Activated T-cell treated with anti-CD3 and anti-CD28 coated beads, Interleukin-2, amount 50 U/mL, for 4 hours (primary cell): ENCODE measurements at regions not wholly inside any gene's neighbourhood (a gene's known extent, or its start where the extent isn't known, plus 50 kb on each side); places are given as distances from the start of the nearest gene placed in this dataset.

Experiments
- ATAC-seq, 2 donors: fragments of 200-7000 bp; cut with Tn5 transposase; one replicate each; pipeline ENCODE4 v1.10.0; 2021
- DNase-seq: peaks from one replicate; pipeline ENCODE4 v3.0.0-alpha.2; 2020
- H3K27me3 Mint-ChIP-seq: one replicate; pipeline ENCODE4 v1.8.0; 2021; ENCODE audit warnings: low read depth, mixed read lengths
- H3K36me3 Mint-ChIP-seq: one replicate; pipeline ENCODE4 v1.8.0; 2022; ENCODE audit warnings: mixed read lengths; ENCODE audit not compliant: insufficient read depth
- H3K4me1 Mint-ChIP-seq: one replicate; pipeline ENCODE4 v1.8.0; 2021; ENCODE audit warnings: low read depth, mixed read lengths
- H3K4me3 Mint-ChIP-seq: one replicate; pipeline ENCODE4 v1.8.0; 2021; ENCODE audit warnings: mild to moderate bottlenecking, moderate library complexity, mixed read lengths
- H3K9me3 Mint-ChIP-seq: one replicate; pipeline ENCODE4 v1.8.0; 2021; ENCODE audit warnings: mixed read lengths

DNA sequence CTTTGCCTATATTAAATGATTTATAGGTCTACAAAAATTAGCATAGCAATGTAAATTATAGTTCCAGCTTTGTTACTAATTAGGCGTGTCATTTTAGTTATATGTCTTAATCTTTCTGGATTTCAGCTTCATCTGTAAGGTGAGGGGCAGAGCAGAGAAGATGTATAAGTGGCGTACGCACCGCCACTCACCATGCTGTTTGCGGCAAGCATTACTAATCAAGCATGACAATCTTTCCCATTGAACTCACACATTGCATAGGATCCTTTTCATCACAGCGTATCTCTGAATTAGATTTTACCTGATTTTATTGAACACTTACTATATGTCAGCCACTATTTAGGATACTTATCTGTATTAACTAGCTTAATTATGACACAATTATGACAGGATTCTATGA, 183.6 kb upstream of the DLGAP1 start:
- Mint-ChIP-seq H3K4me3 (no peak overlapping the region), H3K9me3 (peaks cover 17% of the 10 kb centered on the region), H3K27me3 (no peaks in the 10 kb centered on the region), H3K4me1 (no peaks in the 10 kb centered on the region), H3K36me3 (no peaks in the 10 kb centered on the region)
- ATAC-seq (no peak), DNase-seq (no peak)

DNA sequence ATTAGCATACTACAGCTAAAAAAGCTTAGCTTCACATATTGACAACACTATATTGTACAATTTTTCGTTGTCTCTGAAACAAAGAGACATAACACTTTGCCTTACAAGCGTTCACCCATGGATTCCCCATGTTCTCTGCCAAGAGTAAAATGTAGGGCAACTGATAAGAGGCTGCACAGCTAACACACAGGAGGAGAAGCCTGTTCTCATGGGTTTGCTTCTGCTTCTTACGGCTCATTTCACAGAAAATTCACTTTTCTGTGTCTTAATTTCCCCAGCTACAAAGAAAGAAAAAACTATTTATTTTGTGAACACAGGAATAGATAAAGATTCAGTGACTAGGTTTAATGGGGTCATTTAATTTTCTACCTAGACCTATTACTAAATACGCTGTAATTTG, 182.8 kb upstream of the DLGAP1 start:
- H3K4me1 Mint-ChIP-seq, result no peaks in the 10 kb centered on the region
- ATAC-seq (no peak), DNase-seq (no peak)
- H3K36me3 Mint-ChIP-seq, result no peaks in the 10 kb centered on the region
- H3K9me3 Mint-ChIP-seq, result peaks cover 17% of the 10 kb centered on the region
- no peaks in the 10 kb centered on the region for H3K27me3 Mint-ChIP-seq
- no peak overlapping the region for H3K4me3 Mint-ChIP-seq

DNA sequence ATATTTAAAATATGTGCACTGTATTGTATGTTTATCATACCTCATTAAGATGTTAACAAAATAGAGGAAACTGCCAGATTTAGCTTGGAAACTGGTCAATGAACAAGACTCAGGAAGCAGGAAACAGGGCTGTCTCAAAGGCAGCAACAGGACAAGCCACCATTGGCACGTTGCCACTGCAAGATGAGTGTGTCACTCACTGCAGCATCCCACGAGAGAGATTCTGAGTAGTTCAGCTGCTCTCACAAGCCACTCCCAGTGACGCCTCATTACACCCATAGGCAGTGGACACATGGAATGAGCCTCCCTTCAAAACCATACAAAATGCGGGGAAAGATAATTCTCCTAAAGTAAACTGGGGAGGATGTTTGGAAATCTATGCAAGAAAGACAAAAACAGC, 181.9 kb upstream of the DLGAP1 start:
- no peak for ATAC-seq
- no peaks in the 10 kb centered on the region for H3K4me1 Mint-ChIP-seq
- no peak for DNase-seq
- H3K27me3 Mint-ChIP-seq, result no peaks in the 10 kb centered on the region
- peaks cover 18% of the 10 kb centered on the region for H3K9me3 Mint-ChIP-seq
- no peaks in the 10 kb centered on the region for H3K36me3 Mint-ChIP-seq
- no peak overlapping the region for H3K4me3 Mint-ChIP-seq

DNA sequence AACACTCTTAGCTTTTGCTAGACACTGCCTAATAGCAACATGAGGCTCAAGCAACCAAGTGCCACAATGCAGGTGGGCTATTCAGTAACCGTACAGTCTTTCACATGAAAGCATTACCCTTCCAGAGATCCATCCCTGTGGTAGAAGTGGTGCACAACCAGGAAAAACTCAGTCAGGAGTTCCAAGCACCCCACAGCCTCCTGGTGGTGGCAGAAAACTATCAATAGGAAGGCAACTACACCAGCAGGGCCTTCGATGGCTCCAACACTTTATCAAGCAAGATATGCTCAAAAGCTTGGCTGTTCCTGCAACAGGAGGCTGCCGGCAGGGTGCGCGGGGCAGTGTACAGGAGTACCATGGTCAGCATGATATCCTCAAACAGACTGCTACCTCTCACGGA, 176.1 kb upstream of the DLGAP1 start:
- no peaks in the 10 kb centered on the region for H3K36me3 Mint-ChIP-seq
- no peak overlapping the region for H3K4me3 Mint-ChIP-seq
- ATAC-seq (no peak), DNase-seq (no peak)
- H3K27me3 Mint-ChIP-seq, result no peaks in the 10 kb centered on the region
- peaks cover 13% of the 10 kb centered on the region for H3K9me3 Mint-ChIP-seq
- no peaks in the 10 kb centered on the region for H3K4me1 Mint-ChIP-seq

DNA sequence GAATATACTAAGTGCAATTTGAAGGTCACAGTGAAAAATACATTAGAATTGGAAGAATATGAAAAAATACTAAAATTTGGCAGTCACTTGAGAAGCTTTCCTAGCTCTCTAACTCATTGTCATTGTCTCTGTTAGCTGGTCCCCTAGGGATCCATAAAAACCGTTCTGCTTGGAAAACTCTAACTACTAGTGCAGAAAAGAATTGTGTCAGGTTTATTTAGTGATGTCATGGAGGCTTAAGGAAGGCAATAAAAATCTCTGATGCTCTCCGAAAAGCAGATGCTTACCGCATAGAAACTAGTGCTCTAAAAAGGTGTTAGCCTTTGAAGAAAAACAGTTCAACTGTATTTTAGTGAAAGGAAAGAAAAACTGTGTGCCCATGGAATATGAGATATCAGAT, 150.1 kb upstream of the DLGAP1 start:
- ATAC-seq, result no peak

DNA sequence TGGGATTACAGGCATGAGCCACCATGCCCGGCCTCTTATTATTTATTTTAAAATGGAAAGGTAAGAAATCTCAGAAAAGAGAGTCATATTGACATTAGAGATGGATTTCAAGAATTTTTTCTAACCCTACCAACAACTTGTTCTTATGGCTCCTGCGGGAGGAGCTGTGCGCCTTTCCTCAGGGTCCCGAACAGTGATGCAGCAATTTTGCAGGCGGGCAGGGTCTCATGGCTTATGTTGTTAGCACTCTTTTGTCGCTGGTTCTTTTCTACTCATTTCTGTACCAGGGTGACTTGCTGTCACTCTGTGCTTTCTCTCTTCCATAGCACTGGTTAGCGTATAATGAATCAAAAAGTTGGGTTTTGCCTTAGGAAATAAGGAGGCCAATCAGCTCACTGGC, 148.8 kb upstream of the DLGAP1 start:
- H3K36me3 Mint-ChIP-seq, result no peaks in the 10 kb centered on the region
- peaks cover 6% of the 10 kb centered on the region for H3K9me3 Mint-ChIP-seq
- no peaks in the 10 kb centered on the region for H3K4me1 Mint-ChIP-seq
- H3K27me3 Mint-ChIP-seq, result no peaks in the 10 kb centered on the region
- H3K4me3 Mint-ChIP-seq, result no peak overlapping the region
- ATAC-seq (no peak), DNase-seq (no peak)

More for the DNA sequence above, 150.1 kb upstream of the DLGAP1 start:
- no peak overlapping the region for H3K4me3 Mint-ChIP-seq
- no peak for DNase-seq
- H3K27me3 Mint-ChIP-seq, result no peaks in the 10 kb centered on the region
- H3K36me3 Mint-ChIP-seq, result no peaks in the 10 kb centered on the region
- no peaks in the 10 kb centered on the region for H3K4me1 Mint-ChIP-seq
- H3K9me3 Mint-ChIP-seq, result peaks cover 6% of the 10 kb centered on the region

DNA sequence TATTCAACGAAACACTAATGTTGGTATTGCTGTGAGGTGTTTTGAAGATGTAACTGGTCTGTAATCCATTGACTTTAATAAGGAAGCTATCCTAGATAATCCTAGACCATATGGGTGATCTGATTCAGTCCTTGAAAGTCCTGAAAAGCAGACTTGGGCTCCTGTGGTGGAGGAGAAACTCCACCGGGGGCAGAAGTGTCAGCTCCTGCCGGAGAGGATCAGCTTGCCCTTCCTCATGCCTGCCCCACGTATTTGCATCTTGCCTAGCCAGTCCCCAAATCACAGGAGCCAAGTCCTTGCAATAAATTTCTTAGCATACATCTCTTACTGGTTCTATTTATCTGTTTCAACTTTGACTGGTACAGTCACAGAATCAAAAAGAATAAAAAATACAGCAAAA, 144.2 kb upstream of the DLGAP1 start:
- H3K9me3 Mint-ChIP-seq, result peaks cover 6% of the 10 kb centered on the region

DNA sequence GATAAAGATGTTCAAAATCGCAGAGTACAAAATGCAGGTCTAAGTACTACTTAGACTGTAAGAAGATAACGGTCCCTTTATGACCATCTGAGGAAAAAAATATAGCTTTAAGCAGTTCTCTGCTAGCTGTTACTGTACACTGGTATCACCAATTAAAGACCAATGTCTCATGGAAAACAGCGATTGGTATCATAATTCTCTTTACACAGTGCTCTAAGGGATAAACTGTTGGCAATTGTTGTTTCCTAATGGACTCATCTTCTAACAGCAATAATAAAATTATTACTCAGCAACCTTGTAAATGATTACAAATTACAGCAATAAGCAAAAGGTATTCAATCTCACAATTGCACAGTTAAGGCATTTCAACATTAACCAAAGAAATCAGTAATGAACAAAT, 142.2 kb upstream of the DLGAP1 start:
- ATAC-seq, result no peak
- no peak for DNase-seq
- no peaks in the 10 kb centered on the region for H3K27me3 Mint-ChIP-seq
- H3K4me3 Mint-ChIP-seq, result no peak overlapping the region
- H3K9me3 Mint-ChIP-seq, result peaks cover 13% of the 10 kb centered on the region
- H3K36me3 Mint-ChIP-seq, result no peaks in the 10 kb centered on the region
- H3K4me1 Mint-ChIP-seq, result no peaks in the 10 kb centered on the region

More for the DNA sequence above, 144.2 kb upstream of the DLGAP1 start:
- no peaks in the 10 kb centered on the region for H3K4me1 Mint-ChIP-seq
- no peaks in the 10 kb centered on the region for H3K27me3 Mint-ChIP-seq
- ATAC-seq (no peak), DNase-seq (no peak)
- no peak overlapping the region for H3K4me3 Mint-ChIP-seq
- no peaks in the 10 kb centered on the region for H3K36me3 Mint-ChIP-seq

DNA sequence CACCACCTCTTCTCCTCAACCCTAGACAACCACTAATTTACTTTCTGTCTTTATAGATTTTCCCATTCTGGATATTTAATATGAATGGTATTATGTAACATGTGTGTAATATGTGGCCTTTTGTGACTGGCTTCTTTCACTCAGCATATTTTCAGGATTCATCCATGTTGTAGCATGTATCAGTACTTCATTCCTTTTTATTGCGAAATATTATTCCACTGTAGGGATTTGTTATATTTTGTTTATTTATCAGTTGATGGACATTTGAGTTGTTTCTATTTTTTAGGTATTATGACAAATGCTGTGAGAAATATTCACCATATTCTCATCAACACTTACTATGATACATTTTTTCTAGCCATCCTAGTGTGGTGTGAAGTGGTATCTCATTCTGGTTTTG, 138.8 kb upstream of the DLGAP1 start:
- Mint-ChIP-seq H3K27me3 (no peaks in the 10 kb centered on the region), H3K4me3 (no peak overlapping the region), H3K9me3 (peaks cover 12% of the 10 kb centered on the region), H3K4me1 (no peaks in the 10 kb centered on the region), H3K36me3 (no peaks in the 10 kb centered on the region)
- DNase-seq (no peak), ATAC-seq (no peak)

DNA sequence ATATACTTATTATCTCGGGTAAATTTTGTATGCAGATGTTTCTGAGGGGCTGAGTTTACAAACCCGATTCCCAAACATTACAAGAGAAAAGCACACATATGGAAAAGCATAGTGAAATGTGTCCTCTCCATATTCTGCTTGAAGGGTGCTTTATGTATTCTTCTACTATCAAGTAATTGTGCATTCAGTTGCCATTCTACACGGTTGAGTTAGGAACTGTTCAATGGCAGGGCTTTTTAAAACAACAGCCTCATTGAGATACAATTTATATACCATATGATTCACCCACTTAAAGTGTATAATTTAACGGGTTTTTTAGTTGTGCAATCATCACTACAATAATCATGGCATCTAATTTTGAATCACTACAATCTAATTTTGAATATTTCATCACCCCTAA, 138.4 kb upstream of the DLGAP1 start:
- H3K27me3 Mint-ChIP-seq, result no peaks in the 10 kb centered on the region

DNA sequence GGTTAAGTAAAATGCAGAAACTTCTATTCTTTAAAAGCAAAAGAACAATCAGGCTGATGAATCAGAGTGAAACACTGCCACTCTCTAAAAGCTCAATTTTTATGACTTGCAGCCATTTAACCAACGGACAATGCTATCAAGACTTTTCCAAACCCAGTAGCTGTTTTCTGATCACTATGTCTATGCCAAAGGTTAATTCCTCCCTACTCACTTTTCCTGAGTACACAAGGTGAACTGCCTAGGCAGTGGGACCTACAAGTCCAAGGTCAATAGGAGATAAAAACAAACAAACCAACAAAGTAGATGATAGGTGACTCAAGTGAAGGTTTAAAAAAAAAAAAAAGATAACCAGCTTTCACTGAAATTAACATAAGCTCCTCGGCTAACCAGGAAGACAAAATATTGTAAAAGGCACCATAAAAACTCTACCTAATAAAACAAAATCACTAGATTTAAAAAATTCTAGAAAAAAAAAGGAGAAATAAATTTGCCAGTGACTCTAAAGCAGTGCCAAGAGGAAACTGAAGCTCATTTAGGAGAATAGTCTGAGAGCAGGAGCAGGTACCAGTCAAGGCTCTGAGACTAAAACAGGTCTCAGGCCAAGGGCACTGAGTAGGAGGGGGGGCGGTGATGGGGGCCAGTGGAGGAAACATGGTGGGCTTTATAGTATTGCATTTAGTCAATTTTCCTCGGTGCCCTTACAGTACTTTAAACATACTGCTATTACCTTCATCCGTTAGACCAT, 134.1 kb upstream of the DLGAP1 start:
- H3K4me3 Mint-ChIP-seq, result no peak overlapping the region
- H3K4me1 Mint-ChIP-seq, result no peaks in the 10 kb centered on the region
- no peak for ATAC-seq
- H3K9me3 Mint-ChIP-seq, result peaks cover 12% of the 10 kb centered on the region
- DNase-seq, result no peak
- no peaks in the 10 kb centered on the region for H3K27me3 Mint-ChIP-seq
- H3K36me3 Mint-ChIP-seq, result no peaks in the 10 kb centered on the region

More for the DNA sequence above, 138.4 kb upstream of the DLGAP1 start:
- no peak for DNase-seq
- Mint-ChIP-seq H3K9me3 (peaks cover 12% of the 10 kb centered on the region), H3K4me1 (no peaks in the 10 kb centered on the region), H3K4me3 (no peak overlapping the region), H3K36me3 (no peaks in the 10 kb centered on the region)
- ATAC-seq, result no peak

DNA sequence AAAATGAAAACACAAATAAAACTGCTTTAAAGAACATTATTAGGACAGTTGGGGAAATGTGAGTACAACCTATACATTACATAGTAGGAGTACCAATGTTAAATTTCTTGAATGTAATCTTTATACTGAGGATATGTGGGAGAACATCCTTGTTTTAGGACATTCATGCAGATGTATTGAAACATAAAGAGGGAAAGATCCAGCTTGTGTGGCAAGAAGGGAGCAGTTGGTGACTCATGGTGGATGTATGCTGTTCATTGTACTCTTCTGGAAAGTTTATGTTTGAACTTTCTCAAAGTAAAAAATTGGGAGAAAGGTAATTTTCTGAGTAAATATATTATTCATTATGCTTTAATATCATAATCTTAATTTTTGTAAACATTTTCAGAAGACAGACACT, 132.1 kb upstream of the DLGAP1 start:
- H3K4me1 Mint-ChIP-seq, result no peaks in the 10 kb centered on the region
- ATAC-seq (no peak), DNase-seq (no peak)
- H3K27me3 Mint-ChIP-seq, result no peaks in the 10 kb centered on the region
- no peak overlapping the region for H3K4me3 Mint-ChIP-seq
- H3K36me3 Mint-ChIP-seq, result no peaks in the 10 kb centered on the region
- peaks cover 4% of the 10 kb centered on the region for H3K9me3 Mint-ChIP-seq

DNA sequence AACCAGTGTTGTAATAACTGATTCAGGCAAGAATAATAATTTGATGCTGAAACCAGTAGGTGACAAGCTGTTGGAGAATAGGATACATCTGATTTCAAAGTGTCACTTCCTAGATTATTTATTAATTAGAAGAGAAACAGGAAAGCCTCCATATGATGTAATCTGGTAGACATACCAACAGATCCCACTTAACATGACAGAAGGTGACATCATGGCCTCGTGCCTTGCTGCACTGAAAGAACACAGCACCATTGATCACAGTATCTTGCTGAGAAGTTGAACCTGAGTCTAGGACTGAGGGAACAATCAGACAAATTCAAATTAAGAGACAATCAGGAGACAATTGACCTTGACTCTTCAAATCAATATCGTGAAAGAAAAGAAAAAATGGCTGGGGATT, 131.6 kb upstream of the DLGAP1 start:
- Mint-ChIP-seq H3K27me3 (no peaks in the 10 kb centered on the region), H3K4me3 (no peak overlapping the region), H3K36me3 (no peaks in the 10 kb centered on the region), H3K9me3 (peaks cover 8% of the 10 kb centered on the region), H3K4me1 (no peaks in the 10 kb centered on the region)
- DNase-seq (no peak), ATAC-seq (no peak)

DNA sequence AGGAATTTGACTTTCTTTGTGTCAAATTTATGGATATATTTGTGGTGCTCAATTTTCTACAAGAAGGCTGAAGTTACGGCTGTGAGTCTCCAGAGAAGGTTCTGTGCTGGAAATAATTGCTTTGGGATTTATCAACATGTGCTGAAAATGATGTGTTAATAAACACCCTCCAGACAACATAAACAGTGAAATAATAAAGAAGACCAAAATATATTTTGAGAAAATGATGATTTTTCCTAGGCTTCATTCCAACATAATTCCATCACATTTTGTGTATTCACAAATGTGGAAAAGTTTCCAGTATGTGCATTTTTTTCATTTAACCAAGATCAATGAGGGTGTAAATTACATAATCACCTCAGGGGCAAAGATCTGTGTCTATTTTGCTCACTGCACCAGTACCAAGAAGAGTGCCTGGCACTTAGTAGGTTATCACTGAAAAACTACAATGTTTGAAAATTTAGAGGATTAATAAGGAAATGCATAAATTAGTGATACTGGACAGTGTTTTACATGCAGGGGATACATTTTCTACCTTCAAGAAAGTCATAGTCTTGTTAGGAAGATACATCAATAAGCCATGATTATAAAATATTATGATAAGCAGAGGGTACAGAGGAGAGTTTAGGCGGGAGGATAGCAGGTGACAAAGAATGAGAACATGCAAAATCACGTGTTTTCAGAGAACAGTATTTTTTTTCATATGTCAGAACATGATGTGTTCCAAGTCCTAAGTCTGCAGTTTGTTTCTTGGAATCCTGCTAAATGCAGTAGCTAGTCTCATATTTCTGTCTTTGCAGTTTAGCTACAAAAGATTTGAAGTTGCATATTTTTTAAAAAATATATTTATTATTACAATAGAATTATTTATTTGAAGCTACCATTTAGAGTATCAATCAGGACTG, 127.6 kb upstream of the DLGAP1 start:
- Mint-ChIP-seq H3K27me3 (no peaks in the 10 kb centered on the region), H3K36me3 (no peaks in the 10 kb centered on the region), H3K9me3 (peaks cover 9% of the 10 kb centered on the region), H3K4me1 (no peaks in the 10 kb centered on the region), H3K4me3 (no peak overlapping the region)
- DNase-seq (no peak), ATAC-seq (no peak)

DNA sequence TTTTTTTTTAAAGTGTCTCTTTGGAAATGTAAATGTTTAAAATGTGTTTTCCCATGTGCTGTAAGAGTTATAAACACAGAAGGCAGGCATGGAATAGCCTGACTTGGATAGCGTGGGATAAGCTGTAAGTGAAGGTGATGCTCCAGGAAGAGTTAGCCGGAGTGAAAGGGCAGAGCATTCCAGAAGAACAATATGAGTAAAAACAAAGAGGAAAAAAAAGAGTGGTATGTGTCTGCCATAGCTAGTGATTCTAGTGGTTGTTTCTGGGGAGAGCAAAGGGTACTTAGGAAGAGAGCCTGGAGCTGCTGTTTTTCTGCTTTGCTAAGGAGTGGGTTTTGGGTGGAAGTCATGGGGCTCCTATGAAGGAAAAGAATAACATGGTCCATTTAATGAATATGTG, 126.9 kb upstream of the DLGAP1 start:
- Mint-ChIP-seq H3K9me3 (peaks cover 16% of the 10 kb centered on the region), H3K4me1 (no peaks in the 10 kb centered on the region), H3K36me3 (no peaks in the 10 kb centered on the region), H3K27me3 (no peaks in the 10 kb centered on the region), H3K4me3 (no peak overlapping the region)
- ATAC-seq, result no peak
- DNase-seq, result no peak
